ENCODE measurements at regions not wholly inside any gene's neighbourhood (a gene's known extent, or its start where the extent isn't known, plus 50 kb on each side); places are given as distances from the start of the nearest gene placed in this dataset.
"Not testable (repeated sequence)": the region's sequence is repeated elsewhere in the genome, so short reads cannot be mapped to it uniquely, and the experiment has no call there.

- DNase-seq = no peak
These were observed 122.1 kb upstream of the PLAAT1 start for GRCh38 chr3:193118907-193119306.

DNA sequence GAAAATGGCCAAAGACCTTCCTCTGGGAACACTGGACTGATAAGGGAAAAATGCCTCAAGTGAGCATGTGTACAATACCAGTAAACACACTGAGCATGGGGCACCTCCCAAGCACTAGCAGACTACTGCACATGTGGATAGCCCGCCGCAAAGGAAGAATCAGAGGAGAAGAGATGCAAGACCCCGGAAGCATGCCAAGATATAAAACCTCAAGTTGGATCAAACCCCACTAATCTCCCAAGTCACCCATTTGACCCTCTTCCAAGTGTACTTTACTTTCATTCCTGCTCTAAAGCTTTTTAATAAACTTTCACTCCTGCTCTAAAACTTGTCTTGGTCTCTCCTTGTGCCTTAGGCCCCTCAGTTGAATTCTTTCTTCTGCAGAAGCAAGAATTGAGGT lies 121.1 kb upstream of the PLAAT1 start:
- DNase-seq = no peak

DNA sequence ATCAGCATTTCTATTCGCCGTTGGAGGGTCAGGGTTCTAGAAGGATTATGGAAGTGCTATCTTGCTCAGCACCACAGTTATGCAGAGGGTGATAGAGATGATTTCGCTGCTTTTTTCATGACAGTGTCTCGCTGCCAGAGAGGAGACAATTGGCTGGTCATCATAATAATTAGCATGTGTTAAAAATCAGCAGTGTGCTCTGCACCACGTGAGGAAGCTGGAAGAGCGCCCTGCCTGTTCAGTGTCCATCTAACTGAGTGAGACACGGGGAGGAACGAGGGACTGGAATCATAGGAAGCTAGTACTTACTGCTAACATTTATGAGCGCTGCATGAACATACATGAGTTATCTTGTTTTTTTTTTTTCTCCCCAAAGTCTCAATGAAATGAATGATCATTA lies 116.2 kb upstream of the PLAAT1 start:
- peak in 40 of 56 donors; percentile 1 to 77 (median 25) for DNase-seq

DNA sequence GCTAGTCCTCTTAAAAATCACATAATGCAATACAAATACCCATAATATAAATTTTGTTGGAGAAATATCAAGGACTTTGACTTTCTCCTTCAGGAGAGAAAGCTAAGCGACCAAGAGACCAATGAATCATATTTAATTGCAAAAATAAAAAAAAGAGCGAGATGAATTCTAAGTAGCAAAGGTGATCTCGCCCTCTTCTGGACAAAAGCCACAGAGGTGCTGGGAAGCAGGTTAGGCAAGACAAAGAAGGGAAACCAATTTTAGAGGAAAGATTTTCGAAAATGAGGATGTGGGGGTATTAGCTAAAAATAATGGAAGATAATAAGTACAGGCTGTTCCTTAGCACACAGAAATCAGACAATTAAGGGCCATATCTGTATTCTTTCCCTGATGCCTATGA lies 111.4 kb upstream of the PLAAT1 start:
- DNase-seq = no peak

DNA sequence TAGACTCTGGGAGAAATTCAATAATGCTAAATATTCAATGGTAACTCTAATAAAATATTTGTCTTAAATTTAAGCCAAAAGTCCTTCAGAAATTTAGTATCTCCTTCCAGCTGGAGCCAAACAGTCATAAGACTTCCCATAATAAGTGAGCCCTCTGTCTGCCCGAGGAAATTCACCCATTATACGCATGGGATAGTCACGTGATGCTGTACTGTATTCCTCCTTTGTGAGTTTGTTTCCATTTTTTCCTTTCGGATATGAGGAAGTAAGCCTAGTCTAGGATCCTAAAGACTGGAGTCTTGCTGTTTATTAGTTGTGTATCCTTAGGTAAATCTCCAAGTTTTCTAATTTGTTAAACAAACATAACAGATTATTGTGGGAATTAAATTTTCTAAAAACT lies 110.4 kb upstream of the PLAAT1 start:
- DNase-seq = no peak

DNA sequence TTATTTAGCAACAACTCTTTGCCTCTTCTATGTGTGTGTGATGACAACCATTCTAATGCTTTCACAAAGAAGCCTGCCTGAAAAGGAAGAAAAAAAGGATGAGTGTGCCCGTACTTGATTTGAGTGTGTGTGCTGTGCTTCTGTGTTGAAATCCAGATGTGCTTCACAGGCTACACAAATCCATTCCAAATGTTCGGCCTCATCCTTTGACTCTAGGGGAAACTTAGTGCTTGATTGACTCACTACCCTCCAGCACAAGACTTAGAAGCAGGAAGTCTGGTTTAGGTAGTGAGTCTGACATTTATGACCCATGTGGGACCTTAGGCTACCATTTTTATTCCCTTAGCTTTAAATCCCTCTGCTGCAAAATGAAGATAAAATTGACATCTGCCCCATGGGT lies 108.8 kb upstream of the PLAAT1 start:
- no peak for DNase-seq

GRCh38 chr3:193132964-193133363 lies 108.1 kb upstream of the PLAAT1 start:
- no peak for DNase-seq

DNA sequence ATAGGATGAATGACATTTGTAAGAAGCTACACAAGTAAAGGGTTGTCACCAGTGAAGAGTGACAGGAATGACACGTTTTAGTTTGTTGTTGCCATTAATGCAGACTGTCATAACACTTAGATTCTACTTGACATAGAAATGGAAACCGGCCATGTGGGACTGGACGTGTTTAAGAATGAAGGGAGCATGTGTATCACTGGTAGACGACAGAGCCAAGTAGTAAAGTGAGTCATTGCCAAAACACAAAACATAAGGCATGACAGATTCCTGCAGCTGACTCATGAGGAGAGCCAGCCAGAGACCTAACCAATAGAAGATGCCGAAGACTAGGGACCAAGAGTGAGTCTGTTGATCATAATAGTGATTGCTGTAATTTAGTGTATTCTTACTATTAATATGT lies 106.2 kb upstream of the PLAAT1 start:
- DNase-seq = peak in 2 of 56 donors; percentile 3 to 17

GRCh38 chr3:193140381-193140780 lies 100.6 kb upstream of the PLAAT1 start:
- no peak for DNase-seq

DNA sequence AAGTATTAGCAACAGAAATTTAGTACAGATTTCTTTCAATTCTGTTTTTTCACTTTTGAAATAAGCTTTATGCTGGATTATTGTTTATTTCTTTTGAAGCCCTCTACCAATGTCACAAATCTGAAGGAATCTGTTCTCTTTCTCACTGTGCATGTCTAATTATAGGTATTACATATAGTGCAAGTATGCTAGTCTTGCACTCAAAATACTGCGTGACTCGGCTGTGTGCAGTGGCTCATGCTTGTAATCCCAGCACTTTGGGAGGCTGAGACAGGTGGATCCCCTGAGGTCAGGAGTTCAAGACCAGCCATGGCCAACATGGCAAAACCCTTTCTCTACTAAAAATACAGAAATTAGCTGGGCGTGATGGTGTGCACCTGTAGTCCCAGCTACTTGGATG lies 95.8 kb upstream of the PLAAT1 start:
- no peak for DNase-seq

DNA sequence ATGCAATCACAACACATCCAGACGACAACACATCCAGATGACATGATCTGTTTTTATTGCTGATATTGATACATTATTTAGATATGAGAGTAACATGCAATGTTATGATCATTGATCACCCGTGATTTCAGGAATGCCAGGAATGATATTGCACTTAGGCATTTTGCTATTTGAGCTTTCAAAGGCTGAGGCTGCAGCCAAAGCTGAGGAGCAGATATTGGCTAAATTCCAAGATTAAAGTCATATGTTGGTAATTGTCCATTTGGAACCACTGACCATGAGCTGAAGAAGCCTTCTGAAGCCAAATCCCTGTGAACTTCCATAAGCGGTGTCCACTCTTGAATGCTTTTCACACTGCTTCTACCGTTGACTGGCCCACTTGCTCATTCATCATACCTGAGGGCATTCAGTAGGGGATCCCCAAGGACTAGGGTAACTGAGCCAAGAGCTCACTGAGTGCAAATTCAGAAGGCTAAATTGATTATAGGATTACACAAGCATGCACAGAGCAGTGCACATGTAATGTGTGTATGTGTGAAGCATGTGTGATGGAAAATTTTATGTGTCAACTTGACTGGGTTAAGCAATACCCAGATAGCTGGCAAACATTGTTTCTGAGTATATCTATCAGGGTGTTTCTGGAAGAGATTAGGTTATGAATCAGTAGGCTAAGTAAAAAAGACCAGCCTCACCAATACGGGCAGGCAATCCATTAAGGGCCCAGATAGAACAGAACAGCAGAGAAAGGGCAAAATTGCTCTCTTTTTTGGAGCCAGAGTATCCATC lies 92.1 kb upstream of the PLAAT1 start:
- DNase-seq = no peak

- DNase-seq = no peak
These were observed 91.0 kb upstream of the PLAAT1 start for GRCh38 chr3:193149998-193150397.

GRCh38 chr3:193155044-193155781 lies 85.8 kb upstream of the PLAAT1 start:
- DNase-seq = not testable (repeated sequence)

DNA sequence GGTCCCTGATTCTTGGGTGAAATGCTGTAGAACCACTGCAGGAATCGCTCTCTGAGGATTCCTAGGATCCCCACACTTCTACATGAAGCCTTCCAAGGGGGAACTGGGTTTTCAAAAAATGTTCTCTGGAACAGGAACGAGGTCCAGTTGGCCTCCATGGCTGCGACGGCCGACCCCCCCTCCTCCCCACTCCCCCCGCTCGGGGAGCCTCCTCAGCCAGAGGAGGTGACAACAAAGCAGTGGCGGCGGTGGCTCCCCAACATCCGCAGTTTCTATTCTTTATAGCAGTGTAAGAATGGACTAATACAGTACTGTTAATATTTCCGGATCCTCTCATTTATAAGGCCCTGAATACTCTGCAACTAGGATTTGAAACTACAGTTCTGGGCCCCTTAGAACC lies 84.0 kb upstream of the PLAAT1 start:
- DNase-seq = no peak

- no peak for DNase-seq
These were observed 75.4 kb upstream of the PLAAT1 start for GRCh38 chr3:193165431-193166120.

GRCh38 chr3:193168931-193169330 lies 72.1 kb upstream of the PLAAT1 start:
- no peak for DNase-seq

GRCh38 chr3:193174140-193174539 lies 66.9 kb upstream of the PLAAT1 start:
- no peak for DNase-seq

DNA sequence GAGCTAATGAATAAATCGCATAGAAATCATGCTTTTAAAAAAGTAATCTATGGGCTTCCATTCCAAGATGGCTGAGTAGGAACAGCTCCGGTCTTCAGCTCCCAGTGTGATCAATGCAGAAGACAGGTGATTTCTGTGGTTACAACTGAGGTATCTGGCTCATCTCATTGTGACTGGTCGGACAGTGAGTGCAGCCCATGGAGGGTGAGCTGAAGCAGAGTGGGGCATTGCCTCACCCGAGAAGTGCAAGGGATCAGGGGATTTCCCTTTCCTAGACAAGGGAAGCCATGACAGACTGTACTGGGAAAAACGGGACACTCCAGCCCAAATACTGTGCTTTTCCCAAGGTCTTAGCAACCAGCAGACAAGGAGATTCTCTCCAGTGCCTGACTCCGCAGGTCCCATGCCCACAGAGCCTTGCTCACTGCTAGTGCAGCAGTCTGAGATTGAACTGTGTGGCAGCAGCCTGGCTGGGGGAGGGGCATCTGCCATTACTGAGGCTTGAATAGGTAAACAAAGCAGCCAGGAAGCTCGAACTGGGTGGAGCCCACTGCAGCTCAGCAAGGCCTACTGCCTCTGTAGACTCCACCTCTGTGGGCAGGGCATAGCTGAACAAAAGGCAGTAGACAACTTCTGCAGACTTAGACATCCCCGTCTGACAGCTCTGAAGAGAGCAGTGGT lies 61.5 kb upstream of the PLAAT1 start:
- DNase-seq = not testable (repeated sequence)

GRCh38 chr3:193187070-193187722 lies 53.8 kb upstream of the PLAAT1 start:
- no peak for DNase-seq

GRCh38 chr3:193190146-193190786 lies 50.8 kb upstream of the PLAAT1 start:
- DNase-seq = peak in 11 of 56 donors; percentile 1 to 37 (median 4)

Measured in amygdala (tissue), 56 donors.